Nephron progenitor cell (in vitro differentiated cells): ENCODE measurements at regions not wholly inside any gene's neighbourhood (a gene's known extent, or its start where the extent isn't known, plus 50 kb on each side); places are given as distances from the start of the nearest gene placed in this dataset.
"Not testable (repeated sequence)": the region's sequence is repeated elsewhere in the genome, so short reads cannot be mapped to it uniquely, and the experiment has no call there.

Experiments used
- DNase-seq: peaks from one replicate; pipeline ENCODE4 v3.0.0; 2021
- H3K27ac Mint-ChIP-seq: 2 replicates; pipeline ENCODE4 v1.8.0; 2021; ENCODE audit warnings: mild to moderate bottlenecking, moderate library complexity, mixed read lengths
- H3K27me3 Mint-ChIP-seq: 2 replicates; pipeline ENCODE4 v1.8.0; 2021; ENCODE audit warnings: mild to moderate bottlenecking, low read depth, mixed read lengths; ENCODE audit not compliant: poor library complexity
- H3K36me3 Mint-ChIP-seq: 2 replicates; pipeline ENCODE4 v1.8.0; 2021; ENCODE audit warnings: low read depth, mixed read lengths
- H3K4me1 Mint-ChIP-seq: 2 replicates; pipeline ENCODE4 v1.8.0; 2021; ENCODE audit warnings: mixed read lengths
- H3K4me3 Mint-ChIP-seq: 2 replicates; pipeline ENCODE4 v1.8.0; 2021; ENCODE audit warnings: mild to moderate bottlenecking, moderate library complexity, mixed read lengths
- H3K9me3 Mint-ChIP-seq: 2 replicates; pipeline ENCODE4 v1.8.0; 2021; ENCODE audit warnings: mild to moderate bottlenecking, moderate library complexity, mixed read lengths
- TF ChIP-seq, protein P1 (sequence below): fragments of 200-600 bp; sonication (generic); IDR thresholded peaks from 2 replicates; pipeline ENCODE4 v1.5.0; 2021; ENCODE audit warnings: antibody characterized with exemption

DNA sequence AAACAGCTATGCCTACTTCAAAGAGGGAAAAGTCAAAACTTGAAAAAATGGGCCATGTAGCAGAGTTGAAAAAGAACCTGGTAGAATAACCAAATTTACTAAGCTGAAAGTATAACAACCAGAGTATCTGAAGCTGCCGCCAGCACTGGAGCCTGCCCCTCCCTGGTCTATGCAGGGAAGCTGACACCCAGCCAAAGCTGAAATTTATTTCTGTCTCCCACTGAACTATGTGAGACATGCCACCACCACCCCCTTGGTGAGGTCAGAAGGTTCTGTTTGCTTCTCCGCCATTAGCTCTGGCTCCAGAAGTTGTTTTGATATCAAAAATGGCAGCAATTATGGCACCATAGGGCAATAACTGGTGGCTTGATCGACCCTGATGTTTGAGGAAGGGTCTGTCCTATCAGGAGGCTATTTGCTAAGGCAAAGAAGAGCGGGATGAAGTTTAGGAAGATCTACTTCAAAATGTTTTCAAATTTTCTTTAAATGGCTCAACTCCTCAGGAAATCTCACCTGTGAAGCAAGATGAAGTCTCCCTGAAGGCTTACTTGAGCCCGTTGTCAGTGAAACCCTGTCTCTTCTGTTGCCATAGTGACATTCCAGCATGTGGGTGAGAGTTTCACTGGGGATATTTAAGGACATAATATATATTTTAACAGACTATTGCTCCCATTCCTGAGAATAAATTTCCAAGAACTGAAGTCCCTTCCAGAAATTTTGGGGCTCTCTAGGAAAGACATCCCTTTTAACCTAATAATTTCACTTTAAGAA is 122.0 kb downstream of the COPRS start:
- Mint-ChIP-seq H3K27ac (no peak overlapping the region), H3K36me3 (no peaks in the 10 kb centered on the region), H3K4me3 (no peak overlapping the region), H3K27me3 (peaks cover 24% of the 10 kb centered on the region), H3K4me1 (peaks cover 16% of the 10 kb centered on the region), H3K9me3 (no peaks in the 10 kb centered on the region)
- DNase-seq, result no peak
- TF ChIP-seq, protein P1, sequence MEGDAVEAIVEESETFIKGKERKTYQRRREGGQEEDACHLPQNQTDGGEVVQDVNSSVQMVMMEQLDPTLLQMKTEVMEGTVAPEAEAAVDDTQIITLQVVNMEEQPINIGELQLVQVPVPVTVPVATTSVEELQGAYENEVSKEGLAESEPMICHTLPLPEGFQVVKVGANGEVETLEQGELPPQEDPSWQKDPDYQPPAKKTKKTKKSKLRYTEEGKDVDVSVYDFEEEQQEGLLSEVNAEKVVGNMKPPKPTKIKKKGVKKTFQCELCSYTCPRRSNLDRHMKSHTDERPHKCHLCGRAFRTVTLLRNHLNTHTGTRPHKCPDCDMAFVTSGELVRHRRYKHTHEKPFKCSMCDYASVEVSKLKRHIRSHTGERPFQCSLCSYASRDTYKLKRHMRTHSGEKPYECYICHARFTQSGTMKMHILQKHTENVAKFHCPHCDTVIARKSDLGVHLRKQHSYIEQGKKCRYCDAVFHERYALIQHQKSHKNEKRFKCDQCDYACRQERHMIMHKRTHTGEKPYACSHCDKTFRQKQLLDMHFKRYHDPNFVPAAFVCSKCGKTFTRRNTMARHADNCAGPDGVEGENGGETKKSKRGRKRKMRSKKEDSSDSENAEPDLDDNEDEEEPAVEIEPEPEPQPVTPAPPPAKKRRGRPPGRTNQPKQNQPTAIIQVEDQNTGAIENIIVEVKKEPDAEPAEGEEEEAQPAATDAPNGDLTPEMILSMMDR, result no peak

DNA sequence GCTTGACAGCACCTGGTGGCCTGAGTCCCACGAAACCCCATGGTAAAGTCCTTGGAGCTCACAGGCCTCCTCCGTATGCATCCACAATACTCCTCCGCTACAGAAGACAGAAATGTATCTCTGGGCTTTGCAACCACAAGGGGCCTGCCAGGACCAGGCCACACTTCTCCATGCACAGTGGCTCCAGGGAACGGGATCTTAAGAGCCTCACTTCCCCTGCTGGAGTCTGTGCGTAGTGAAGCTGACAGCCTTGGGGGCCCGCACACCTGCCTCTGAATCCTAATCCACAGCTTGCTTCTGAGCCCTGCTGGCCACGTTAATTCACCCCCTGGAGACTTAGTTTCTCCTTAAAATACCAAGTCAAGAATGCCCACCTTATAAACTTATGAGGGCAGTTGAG is 125.7 kb downstream of the COPRS start:
- H3K27ac Mint-ChIP-seq, result no peak overlapping the region

DNA sequence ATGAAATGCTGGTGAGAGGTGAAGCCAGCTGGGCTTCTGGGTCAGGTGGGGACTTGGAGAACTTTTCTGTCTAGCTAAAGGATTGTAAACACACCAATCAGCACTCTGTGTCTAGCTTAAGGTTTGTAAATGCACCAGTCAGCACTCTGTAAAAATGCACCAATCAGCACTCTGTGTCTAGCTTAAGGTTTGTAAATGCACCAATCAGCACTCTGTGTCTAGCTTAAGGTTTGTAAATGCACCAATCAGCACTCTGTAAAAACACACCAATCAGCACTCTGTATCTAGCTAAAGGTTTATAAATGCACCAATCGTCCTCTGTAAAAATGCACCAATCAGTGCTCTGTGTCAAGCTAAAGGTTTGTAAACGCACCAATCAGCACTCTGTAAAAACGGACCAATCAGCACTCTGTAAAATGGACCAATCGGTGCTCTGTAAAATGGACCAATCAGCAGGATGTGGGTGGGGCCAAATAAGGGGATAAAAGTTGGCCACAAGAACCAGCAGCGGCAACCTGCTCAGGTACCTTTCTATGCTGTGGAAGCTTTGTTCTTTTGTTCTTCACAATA is 127.4 kb downstream of the COPRS start:
- Mint-ChIP-seq H3K4me1 (peaks cover 12% of the 10 kb centered on the region), H3K27me3 (peaks cover 16% of the 10 kb centered on the region)
- H3K4me3 Mint-ChIP-seq, H3K27ac Mint-ChIP-seq, H3K36me3 Mint-ChIP-seq, DNase-seq, H3K9me3 Mint-ChIP-seq: not testable (repeated sequence)

More for the DNA sequence above, 125.7 kb downstream of the COPRS start:
- DNase-seq, result no peak
- Mint-ChIP-seq H3K4me1 (peaks cover 14% of the 10 kb centered on the region), H3K27me3 (peaks cover 11% of the 10 kb centered on the region), H3K36me3 (no peaks in the 10 kb centered on the region), H3K9me3 (no peaks in the 10 kb centered on the region), H3K4me3 (no peak overlapping the region)
- TF ChIP-seq, protein P1, result no peak

DNA sequence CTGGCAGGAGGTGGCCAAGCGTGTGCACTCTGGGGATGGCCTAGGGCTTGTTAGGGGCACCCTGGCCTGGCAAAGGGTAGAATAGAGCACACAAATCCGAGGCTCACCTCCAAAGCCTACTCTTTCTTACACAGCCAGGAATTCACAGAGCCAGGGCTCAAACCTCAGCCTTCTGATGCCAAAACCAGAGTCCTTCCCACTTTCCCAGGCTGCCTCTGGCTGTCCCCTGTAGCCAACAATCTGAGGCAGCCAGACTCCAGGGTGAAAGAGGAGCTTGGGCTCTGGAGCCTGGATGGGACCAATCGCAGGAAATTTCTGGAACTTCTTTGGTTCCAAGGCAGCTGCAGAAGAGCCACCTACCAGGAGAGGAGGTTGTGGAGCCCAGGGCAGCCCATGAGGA is 127.9 kb downstream of the COPRS start:
- H3K4me3 Mint-ChIP-seq, result no peak overlapping the region
- TF ChIP-seq, protein P1, result no peak

DNA sequence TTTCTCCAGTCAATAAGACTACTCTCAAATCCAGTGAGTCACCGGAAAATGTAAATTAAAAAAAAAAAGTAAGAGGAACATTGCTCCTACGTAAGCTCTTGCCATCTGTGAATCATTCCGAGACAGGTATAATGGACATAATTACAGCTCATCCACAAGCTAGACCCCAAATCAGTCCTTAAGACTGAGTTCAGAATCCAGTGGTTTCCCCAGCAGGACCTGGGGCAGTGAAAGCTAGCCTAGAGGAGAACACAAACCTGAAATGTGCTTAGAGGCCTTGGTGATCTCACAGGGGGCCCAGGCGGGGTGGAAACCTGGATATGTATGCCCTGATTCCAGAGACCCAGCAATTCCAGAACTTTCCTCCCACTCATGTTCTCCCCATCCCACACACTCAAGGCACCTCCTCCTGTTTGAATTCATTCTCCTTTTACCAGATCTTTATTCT is 132.0 kb downstream of the COPRS start:
- TF ChIP-seq, protein P1, result no peak
- DNase-seq, result no peak
- Mint-ChIP-seq H3K4me3 (no peak overlapping the region), H3K27ac (no peak overlapping the region), H3K4me1 (peaks cover 16% of the 10 kb centered on the region), H3K9me3 (no peaks in the 10 kb centered on the region), H3K36me3 (no peaks in the 10 kb centered on the region), H3K27me3 (peaks cover 11% of the 10 kb centered on the region)

More for the DNA sequence above, 127.9 kb downstream of the COPRS start:
- Mint-ChIP-seq H3K9me3 (no peaks in the 10 kb centered on the region), H3K36me3 (no peaks in the 10 kb centered on the region), H3K4me1 (peaks cover 9% of the 10 kb centered on the region), H3K27ac (no peak overlapping the region), H3K27me3 (peaks cover 16% of the 10 kb centered on the region)
- no peak for DNase-seq

DNA sequence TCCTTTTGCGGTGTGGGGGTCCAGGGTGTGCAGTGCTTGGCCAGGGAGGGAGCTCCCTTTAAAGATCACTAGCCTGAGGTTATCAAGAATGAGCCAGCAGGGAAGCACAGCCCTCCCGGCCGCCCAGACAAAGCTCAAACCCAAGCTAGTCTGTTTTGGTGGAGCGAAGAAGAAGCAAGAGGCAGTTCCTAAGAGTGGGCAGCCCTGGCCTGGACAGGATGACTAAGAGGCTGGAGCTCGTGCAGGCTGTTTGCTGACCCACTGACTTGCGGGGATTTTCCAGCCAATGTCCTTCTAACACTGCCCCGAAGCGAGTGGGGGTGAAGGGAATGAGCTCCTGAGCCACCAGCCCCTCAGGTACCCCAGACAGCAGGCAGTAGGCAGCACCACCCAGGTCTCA is 134.4 kb downstream of the COPRS start:
- Mint-ChIP-seq H3K27me3 (peaks cover 17% of the 10 kb centered on the region), H3K4me1 (peaks cover 18% of the 10 kb centered on the region), H3K27ac (no peak overlapping the region), H3K4me3 (no peak overlapping the region), H3K36me3 (no peaks in the 10 kb centered on the region), H3K9me3 (no peaks in the 10 kb centered on the region)
- DNase-seq, result no peak
- TF ChIP-seq, protein P1, result no peak
